Neutrophil (primary cell): ENCODE measurements at regions not wholly inside any gene's neighbourhood (a gene's known extent, or its start where the extent isn't known, plus 50 kb on each side); places are given as distances from the start of the nearest gene placed in this dataset.

Experiments
- H3K27ac ChIP-seq: fragments of 200-600 bp; sonication (generic); 2 replicates; pipeline ENCODE4 v1.5.1; 2016; ENCODE audit warnings: mild to moderate bottlenecking, moderate library complexity
- H3K27me3 ChIP-seq: fragments of 200-600 bp; sonication (generic); 2 replicates; pipeline ENCODE4 v1.6.0; 2016; ENCODE audit warnings: mild to moderate bottlenecking
- H3K36me3 ChIP-seq: fragments of 200-600 bp; sonication (generic); 2 replicates; pipeline ENCODE4 v1.5.1; 2017
- H3K4me1 ChIP-seq, 2 experiments: fragments of 200-600 bp in 1 of 2; sonication (generic) in 1 of 2; 1 replicate in 1 of 2; 2 replicates in 1 of 2; pipeline versions ENCODE4 v1.5.1 to v1.6.1; 2013 to 2016; ENCODE audit warnings: low read depth in 1 of 2, low read length in 1 of 2, mild to moderate bottlenecking in 1 of 2, moderate library complexity in 1 of 2; ENCODE audit not compliant: control insufficient read depth in 1 of 2, insufficient read depth in 1 of 2
- H3K4me3 ChIP-seq, 2 experiments: fragments of 200-600 bp in 1 of 2; sonication (generic) in 1 of 2; 1 replicate in 1 of 2; 2 replicates in 1 of 2; pipeline ENCODE4 v1.5.1; 2013 to 2016; ENCODE audit warnings: low read depth in 1 of 2, low read length in 1 of 2, mild to moderate bottlenecking in 1 of 2, moderate library complexity in 1 of 2
- H3K9me3 ChIP-seq: fragments of 200-600 bp; sonication (generic); 2 replicates; pipeline ENCODE4 v1.5.1; 2016
- CTCF ChIP-seq: fragments of 200-600 bp; sonication (generic); IDR thresholded peaks from 2 replicates; pipeline ENCODE4 v1.5.1; 2016; ENCODE audit warnings: antibody characterized with exemption

GRCh38 chr12:75656210-75656609 is 144.8 kb upstream of the KRR1 start:
- H3K27me3 ChIP-seq = no peaks in the 10 kb centered on the region
- TF ChIP-seq CTCF = no peak
- no peaks in the 10 kb centered on the region for H3K4me1 ChIP-seq
- H3K36me3 ChIP-seq = no peaks in the 10 kb centered on the region
- no peak overlapping the region for H3K4me3 ChIP-seq
- no peaks in the 10 kb centered on the region for H3K9me3 ChIP-seq
- no peak overlapping the region for H3K27ac ChIP-seq

DNA sequence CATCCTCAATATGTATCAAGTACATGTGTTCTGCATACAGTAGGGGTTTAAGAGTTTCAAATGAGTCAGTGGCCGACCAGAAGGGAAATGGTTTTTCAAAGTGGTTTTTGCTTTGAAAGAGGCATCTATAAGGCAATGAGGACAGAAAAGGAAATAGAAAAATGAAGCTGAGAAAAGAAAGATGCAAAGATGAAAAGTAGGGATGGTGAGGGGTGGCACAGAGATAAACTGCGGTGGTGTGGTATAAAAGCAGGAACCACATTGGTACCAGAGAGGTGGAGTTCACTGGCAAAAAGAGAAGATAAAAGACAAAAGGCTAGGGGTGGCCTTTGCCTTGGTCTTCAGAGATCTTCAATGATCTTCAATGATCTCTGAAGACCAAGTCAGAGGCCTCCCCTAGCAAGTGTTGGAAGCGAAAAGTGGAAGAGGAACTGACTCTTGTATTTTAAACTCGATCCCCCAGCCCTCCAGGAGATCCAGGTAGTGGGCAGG is 144.0 kb upstream of the KRR1 start:
- Histone ChIP-seq H3K4me3 (no peak overlapping the region), H3K36me3 (no peaks in the 10 kb centered on the region), H3K9me3 (no peaks in the 10 kb centered on the region), H3K27me3 (no peaks in the 10 kb centered on the region), H3K4me1 (no peaks in the 10 kb centered on the region), H3K27ac (no peak overlapping the region)
- no peak for TF ChIP-seq CTCF

GRCh38 chr12:75651342-75651695 is 139.9 kb upstream of the KRR1 start:
- no peaks in the 10 kb centered on the region for H3K36me3 ChIP-seq
- no peak for TF ChIP-seq CTCF
- H3K4me1 ChIP-seq = no peaks in the 10 kb centered on the region
- no peaks in the 10 kb centered on the region for H3K9me3 ChIP-seq
- no peaks in the 10 kb centered on the region for H3K27me3 ChIP-seq
- no peak overlapping the region for H3K27ac ChIP-seq
- no peak overlapping the region for H3K4me3 ChIP-seq

- Histone ChIP-seq H3K9me3 (no peaks in the 10 kb centered on the region), H3K4me1 (no peaks in the 10 kb centered on the region), H3K36me3 (no peaks in the 10 kb centered on the region), H3K27me3 (no peaks in the 10 kb centered on the region), H3K27ac (no peak overlapping the region), H3K4me3 (no peak overlapping the region)
- TF ChIP-seq CTCF = no peak
Observed at GRCh38 chr12:75650595-75651341, 139.4 kb upstream of the KRR1 start.

- H3K27me3 ChIP-seq = no peaks in the 10 kb centered on the region
- H3K36me3 ChIP-seq = no peaks in the 10 kb centered on the region
- no peak for TF ChIP-seq CTCF
- no peaks in the 10 kb centered on the region for H3K9me3 ChIP-seq
- H3K4me1 ChIP-seq = no peaks in the 10 kb centered on the region
- no peak overlapping the region for H3K27ac ChIP-seq
- no peak overlapping the region for H3K4me3 ChIP-seq
Observed at GRCh38 chr12:75650100-75650499, 138.7 kb upstream of the KRR1 start.
